HL-60 (cell line): ENCODE measurements at regions not wholly inside any gene's neighbourhood (a gene's known extent, or its start where the extent isn't known, plus 50 kb on each side); places are given as distances from the start of the nearest gene placed in this dataset.

ENCODE experiments used
- DNase-seq, 2 experiments: peaks; one replicate each; pipeline ENCODE4 v3.0.0-alpha.2; 2010 to 2020; ENCODE audit warnings: low read depth in 1 of 2, low spot score in 1 of 2
- H3K27ac ChIP-seq: fragments of 250-450 bp; sonication (Bioruptor Pico); replicated peaks from 2 replicates; pipeline ENCODE4 v1.5.1; 2020; ENCODE audit warnings: mild to moderate bottlenecking, moderate library complexity
- H3K27me3 ChIP-seq: fragments of 250-450 bp; sonication (Bioruptor Pico); 2 replicates; pipeline ENCODE4 v1.5.1; 2021; ENCODE audit warnings: mild to moderate bottlenecking, moderate library complexity; ENCODE audit not compliant: insufficient read depth, poor library complexity, severe bottlenecking
- H3K4me3 ChIP-seq: replicated peaks from 2 replicates; pipeline ENCODE4 v1.5.1; 2011; ENCODE audit warnings: mild to moderate bottlenecking, control low read depth, low read length; ENCODE audit not compliant: insufficient read depth
- GABPA ChIP-seq: IDR thresholded peaks from 2 replicates; pipeline ENCODE4 v1.6.1; 2012; ENCODE audit warnings: low read depth
- POLR2AphosphoS5 ChIP-seq: IDR thresholded peaks from 2 replicates; pipeline ENCODE4 v1.6.1; 2012; ENCODE audit warnings: low read depth
- SPI1 ChIP-seq: IDR thresholded peaks from 2 replicates; pipeline ENCODE4 v1.6.1; 2012; ENCODE audit warnings: low read depth, mild to moderate bottlenecking, borderline replicate concordance
- TF ChIP-seq, protein P1 (sequence below): IDR thresholded peaks from 2 replicates; pipeline ENCODE4 v1.6.1; 2012; ENCODE audit warnings: low read depth; ENCODE audit not compliant: insufficient replicate concordance
- TF ChIP-seq, protein P2 (sequence below): IDR thresholded peaks from one replicate; pipeline ENCODE4 v1.5.1; 2011; ENCODE audit warnings: low read length, control low read depth, inconsistent platforms; ENCODE audit not compliant: insufficient read depth

DNA sequence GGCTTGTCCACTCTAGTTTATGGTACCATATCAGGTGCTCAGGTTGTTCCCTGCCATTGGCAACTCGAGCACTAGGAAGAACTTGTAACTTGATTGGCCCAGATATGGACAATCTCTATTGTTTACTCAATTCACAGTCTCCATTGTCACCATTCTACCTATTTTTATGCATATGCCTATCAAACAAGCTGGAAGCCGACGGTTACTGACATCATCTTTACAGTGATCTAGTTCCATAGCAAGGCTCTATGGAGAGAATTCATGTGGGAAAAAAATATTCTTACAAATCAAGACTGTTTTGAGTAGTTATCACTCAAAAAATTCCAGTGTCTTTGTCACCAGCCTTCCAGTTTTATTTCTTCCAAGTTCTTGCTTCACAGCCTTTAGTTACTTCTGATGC lies 1006.2 kb upstream of the PRR20A start:
- H3K4me3 ChIP-seq = no peak overlapping the region
- no peak for DNase-seq
- H3K27me3 ChIP-seq = no peaks in the 10 kb centered on the region
- no peak overlapping the region for H3K27ac ChIP-seq
- TF ChIP-seq, protein P1, sequence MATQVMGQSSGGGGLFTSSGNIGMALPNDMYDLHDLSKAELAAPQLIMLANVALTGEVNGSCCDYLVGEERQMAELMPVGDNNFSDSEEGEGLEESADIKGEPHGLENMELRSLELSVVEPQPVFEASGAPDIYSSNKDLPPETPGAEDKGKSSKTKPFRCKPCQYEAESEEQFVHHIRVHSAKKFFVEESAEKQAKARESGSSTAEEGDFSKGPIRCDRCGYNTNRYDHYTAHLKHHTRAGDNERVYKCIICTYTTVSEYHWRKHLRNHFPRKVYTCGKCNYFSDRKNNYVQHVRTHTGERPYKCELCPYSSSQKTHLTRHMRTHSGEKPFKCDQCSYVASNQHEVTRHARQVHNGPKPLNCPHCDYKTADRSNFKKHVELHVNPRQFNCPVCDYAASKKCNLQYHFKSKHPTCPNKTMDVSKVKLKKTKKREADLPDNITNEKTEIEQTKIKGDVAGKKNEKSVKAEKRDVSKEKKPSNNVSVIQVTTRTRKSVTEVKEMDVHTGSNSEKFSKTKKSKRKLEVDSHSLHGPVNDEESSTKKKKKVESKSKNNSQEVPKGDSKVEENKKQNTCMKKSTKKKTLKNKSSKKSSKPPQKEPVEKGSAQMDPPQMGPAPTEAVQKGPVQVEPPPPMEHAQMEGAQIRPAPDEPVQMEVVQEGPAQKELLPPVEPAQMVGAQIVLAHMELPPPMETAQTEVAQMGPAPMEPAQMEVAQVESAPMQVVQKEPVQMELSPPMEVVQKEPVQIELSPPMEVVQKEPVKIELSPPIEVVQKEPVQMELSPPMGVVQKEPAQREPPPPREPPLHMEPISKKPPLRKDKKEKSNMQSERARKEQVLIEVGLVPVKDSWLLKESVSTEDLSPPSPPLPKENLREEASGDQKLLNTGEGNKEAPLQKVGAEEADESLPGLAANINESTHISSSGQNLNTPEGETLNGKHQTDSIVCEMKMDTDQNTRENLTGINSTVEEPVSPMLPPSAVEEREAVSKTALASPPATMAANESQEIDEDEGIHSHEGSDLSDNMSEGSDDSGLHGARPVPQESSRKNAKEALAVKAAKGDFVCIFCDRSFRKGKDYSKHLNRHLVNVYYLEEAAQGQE = no peak
- no peak for TF ChIP-seq POLR2AphosphoS5
- TF ChIP-seq GABPA = no peak
- no peak for TF ChIP-seq SPI1
- TF ChIP-seq, protein P2, sequence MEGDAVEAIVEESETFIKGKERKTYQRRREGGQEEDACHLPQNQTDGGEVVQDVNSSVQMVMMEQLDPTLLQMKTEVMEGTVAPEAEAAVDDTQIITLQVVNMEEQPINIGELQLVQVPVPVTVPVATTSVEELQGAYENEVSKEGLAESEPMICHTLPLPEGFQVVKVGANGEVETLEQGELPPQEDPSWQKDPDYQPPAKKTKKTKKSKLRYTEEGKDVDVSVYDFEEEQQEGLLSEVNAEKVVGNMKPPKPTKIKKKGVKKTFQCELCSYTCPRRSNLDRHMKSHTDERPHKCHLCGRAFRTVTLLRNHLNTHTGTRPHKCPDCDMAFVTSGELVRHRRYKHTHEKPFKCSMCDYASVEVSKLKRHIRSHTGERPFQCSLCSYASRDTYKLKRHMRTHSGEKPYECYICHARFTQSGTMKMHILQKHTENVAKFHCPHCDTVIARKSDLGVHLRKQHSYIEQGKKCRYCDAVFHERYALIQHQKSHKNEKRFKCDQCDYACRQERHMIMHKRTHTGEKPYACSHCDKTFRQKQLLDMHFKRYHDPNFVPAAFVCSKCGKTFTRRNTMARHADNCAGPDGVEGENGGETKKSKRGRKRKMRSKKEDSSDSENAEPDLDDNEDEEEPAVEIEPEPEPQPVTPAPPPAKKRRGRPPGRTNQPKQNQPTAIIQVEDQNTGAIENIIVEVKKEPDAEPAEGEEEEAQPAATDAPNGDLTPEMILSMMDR = no peak

DNA sequence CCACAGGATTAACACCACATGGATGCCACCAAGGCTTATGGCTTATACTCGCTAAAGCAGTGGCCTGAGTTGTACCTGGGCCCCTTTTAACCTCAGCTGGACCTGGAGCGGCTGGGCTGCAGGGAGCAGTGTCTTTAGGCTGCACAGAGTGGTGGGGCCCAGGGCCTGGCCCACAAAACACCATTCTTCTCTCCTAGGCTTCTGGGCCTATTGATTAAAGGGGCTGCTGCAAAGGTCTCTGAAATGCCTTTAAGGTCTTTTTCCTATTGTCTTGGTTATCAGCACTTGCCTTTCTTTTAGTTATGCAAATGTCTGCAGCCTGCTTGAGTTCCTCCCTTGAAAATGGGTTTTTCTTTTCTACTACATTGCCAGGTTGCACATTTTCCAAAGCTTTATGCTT lies 973.9 kb upstream of the PRR20A start:
- no peak for DNase-seq

DNA sequence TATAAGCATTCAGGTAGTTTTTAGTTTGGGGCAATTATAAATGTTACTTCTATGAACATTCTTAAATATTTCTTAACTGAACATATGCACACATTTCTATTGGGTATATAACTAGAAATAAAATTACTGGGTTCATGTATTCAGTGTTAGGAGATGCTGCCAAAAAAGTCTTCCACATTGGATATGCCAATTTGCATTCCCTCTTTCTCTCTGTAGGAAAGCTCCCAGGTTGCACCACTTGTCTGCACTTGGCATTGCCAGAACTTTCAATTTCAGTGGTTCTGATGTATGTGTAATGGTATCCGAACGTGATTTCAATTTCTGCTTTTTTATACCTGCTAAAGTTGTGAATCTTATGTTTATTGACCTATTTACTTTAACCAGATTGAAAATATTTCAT lies 972.1 kb upstream of the PRR20A start:
- no peak for DNase-seq
- TF ChIP-seq GABPA (no peak), POLR2AphosphoS5 (no peak), SPI1 (no peak)
- TF ChIP-seq, protein P1 = no peak
- H3K27me3 ChIP-seq = no peaks in the 10 kb centered on the region
- H3K4me3 ChIP-seq = no peak overlapping the region
- H3K27ac ChIP-seq = no peak overlapping the region

More for the DNA sequence above, 973.9 kb upstream of the PRR20A start:
- Histone ChIP-seq H3K27me3 (no peaks in the 10 kb centered on the region), H3K27ac (no peak overlapping the region), H3K4me3 (no peak overlapping the region)
- TF ChIP-seq GABPA = no peak
- TF ChIP-seq, protein P2 = no peak
- no peak for TF ChIP-seq POLR2AphosphoS5
- TF ChIP-seq, protein P1 = no peak
- no peak for TF ChIP-seq SPI1

DNA sequence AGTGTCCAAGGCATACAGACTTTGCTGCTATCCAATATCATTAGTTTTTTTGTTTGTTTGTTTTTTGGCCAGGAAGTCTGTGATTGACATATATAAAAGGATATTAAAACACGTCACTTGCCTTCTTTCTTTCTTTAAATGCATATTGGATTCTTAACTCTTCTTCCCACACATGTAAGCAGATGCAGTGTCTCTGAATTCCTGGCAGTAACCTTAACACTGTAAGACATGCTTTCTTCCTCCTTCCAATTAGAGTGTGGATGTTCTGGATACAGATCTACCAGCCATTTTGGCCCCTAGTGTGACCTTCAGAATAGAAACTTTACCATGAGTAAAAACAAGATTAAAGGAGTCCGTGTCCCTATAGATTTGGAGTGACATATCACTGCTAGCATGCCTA lies 967.4 kb upstream of the PRR20A start:
- no peak for TF ChIP-seq SPI1
- TF ChIP-seq, protein P1 = no peak
- TF ChIP-seq GABPA = no peak
- TF ChIP-seq POLR2AphosphoS5 = no peak
- TF ChIP-seq, protein P2 = no peak
- no peak for DNase-seq
- H3K27ac ChIP-seq = no peak overlapping the region
- H3K4me3 ChIP-seq = no peak overlapping the region
- H3K27me3 ChIP-seq = no peaks in the 10 kb centered on the region
